Endothelial cell (in vitro differentiated cells): ENCODE measurements at regions not wholly inside any gene's neighbourhood (a gene's known extent, or its start where the extent isn't known, plus 50 kb on each side); places are given as distances from the start of the nearest gene placed in this dataset.

ENCODE experiments used
- DNase-seq: peaks from one replicate; pipeline ENCODE4 v3.0.0; 2021; ENCODE audit warnings: low spot score
- H3K27ac Mint-ChIP-seq: one replicate; pipeline ENCODE4 v1.8.0; 2021; ENCODE audit warnings: mixed read lengths, inconsistent platforms; ENCODE audit not compliant: unreplicated experiment
- H3K27me3 Mint-ChIP-seq: one replicate; pipeline ENCODE4 v1.8.0; 2021; ENCODE audit warnings: mild to moderate bottlenecking, moderate library complexity, mixed read lengths, inconsistent platforms; ENCODE audit not compliant: unreplicated experiment
- H3K36me3 Mint-ChIP-seq: one replicate; pipeline ENCODE4 v1.8.0; 2021; ENCODE audit warnings: mild to moderate bottlenecking, low read depth, mixed read lengths, inconsistent platforms; ENCODE audit not compliant: unreplicated experiment
- H3K4me1 Mint-ChIP-seq: one replicate; pipeline ENCODE4 v1.8.0; 2021; ENCODE audit warnings: mild to moderate bottlenecking, mixed read lengths, inconsistent platforms; ENCODE audit not compliant: unreplicated experiment
- H3K4me3 Mint-ChIP-seq: one replicate; pipeline ENCODE4 v1.8.0; 2021; ENCODE audit warnings: mild to moderate bottlenecking, mixed read lengths, inconsistent platforms; ENCODE audit not compliant: unreplicated experiment
- H3K9me3 Mint-ChIP-seq: one replicate; pipeline ENCODE4 v1.8.0; 2021; ENCODE audit warnings: mixed read lengths, inconsistent platforms; ENCODE audit not compliant: unreplicated experiment
- CTCF ChIP-seq: fragments of 200-600 bp; sonication (generic); IDR thresholded peaks from one replicate; pipeline ENCODE4 v1.5.0; 2021; ENCODE audit warnings: antibody characterized with exemption; ENCODE audit not compliant: unreplicated experiment

DNA sequence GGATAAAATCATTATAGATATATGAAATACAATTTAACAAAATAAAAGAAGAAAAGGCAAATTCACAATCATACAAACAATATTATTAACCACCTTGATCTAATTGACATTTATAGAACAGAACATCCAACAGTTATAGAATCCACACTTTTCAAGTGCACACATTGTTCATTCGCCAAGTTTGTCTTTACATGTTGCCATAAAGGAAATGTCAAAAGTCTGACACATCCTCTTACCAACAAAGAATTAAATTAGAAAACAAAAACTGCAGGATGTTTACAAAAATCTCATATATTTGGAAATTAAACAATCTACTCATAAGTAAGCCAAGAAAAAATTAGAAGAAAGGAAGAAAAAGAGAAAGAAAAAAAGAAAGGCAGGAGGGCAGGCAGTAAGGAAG, 909.2 kb upstream of the EPHA6 start:
- H3K9me3 Mint-ChIP-seq, result peaks cover 3% of the 10 kb centered on the region
- H3K4me3 Mint-ChIP-seq, result no peak overlapping the region
- DNase-seq, result no peak
- peaks cover under 1% of the 10 kb centered on the region for H3K27me3 Mint-ChIP-seq
- no peak for TF ChIP-seq CTCF
- no peak overlapping the region for H3K27ac Mint-ChIP-seq
- peaks cover 2% of the 10 kb centered on the region for H3K36me3 Mint-ChIP-seq
- peaks cover 3% of the 10 kb centered on the region for H3K4me1 Mint-ChIP-seq

GRCh38 chr3:95911767-95912166, 902.6 kb upstream of the EPHA6 start:
- Mint-ChIP-seq H3K27ac (no peak overlapping the region), H3K4me1 (no peaks in the 10 kb centered on the region), H3K27me3 (peaks cover 3% of the 10 kb centered on the region), H3K9me3 (peaks cover 6% of the 10 kb centered on the region), H3K4me3 (no peak overlapping the region), H3K36me3 (peaks cover 8% of the 10 kb centered on the region)
- no peak for TF ChIP-seq CTCF
- no peak for DNase-seq

DNA sequence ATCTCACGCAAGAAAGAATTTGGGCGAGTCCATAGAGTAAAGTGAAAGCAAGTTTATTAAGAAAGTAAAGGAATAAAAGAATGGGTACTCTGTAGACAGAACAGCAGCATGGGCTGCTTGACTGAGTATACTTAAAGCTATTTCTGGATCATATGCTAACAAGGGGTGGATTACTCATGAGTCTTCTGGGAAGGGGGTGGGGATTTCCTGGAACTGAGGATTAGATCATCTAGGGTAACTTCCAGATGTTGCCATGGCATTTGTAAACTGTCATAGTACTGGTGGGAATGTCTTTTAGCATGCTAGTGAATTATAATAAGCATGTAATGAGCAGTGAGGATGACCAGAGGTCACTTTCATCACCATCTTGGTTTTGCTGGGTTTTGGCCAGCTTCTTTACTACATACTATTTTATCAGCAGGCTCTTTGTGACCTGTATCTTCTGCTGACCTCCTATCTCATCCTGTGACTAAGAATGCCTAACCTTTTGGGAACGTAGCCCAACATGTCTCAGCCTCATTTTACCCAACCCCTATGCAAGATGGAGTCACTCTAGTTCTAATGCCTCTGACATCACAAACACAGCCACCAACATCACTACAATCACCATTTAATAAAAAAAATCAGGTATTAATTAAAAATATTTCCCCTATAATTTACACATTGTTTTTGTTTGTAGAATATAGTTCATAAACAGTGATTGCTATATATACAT, 890.7 kb upstream of the EPHA6 start:
- Mint-ChIP-seq H3K9me3 (no peaks in the 10 kb centered on the region), H3K36me3 (no peaks in the 10 kb centered on the region), H3K4me1 (no peaks in the 10 kb centered on the region), H3K27ac (no peak overlapping the region), H3K4me3 (no peak overlapping the region), H3K27me3 (no peaks in the 10 kb centered on the region)
- no peak for TF ChIP-seq CTCF
- DNase-seq, result no peak

GRCh38 chr3:95926904-95927501, 887.4 kb upstream of the EPHA6 start:
- H3K27me3 Mint-ChIP-seq, result no peaks in the 10 kb centered on the region
- no peak for DNase-seq
- no peaks in the 10 kb centered on the region for H3K36me3 Mint-ChIP-seq
- no peak overlapping the region for H3K4me3 Mint-ChIP-seq
- no peak for TF ChIP-seq CTCF
- no peaks in the 10 kb centered on the region for H3K9me3 Mint-ChIP-seq
- H3K27ac Mint-ChIP-seq, result no peak overlapping the region
- H3K4me1 Mint-ChIP-seq, result no peaks in the 10 kb centered on the region

- Mint-ChIP-seq H3K27me3 (peaks cover 3% of the 10 kb centered on the region), H3K36me3 (no peaks in the 10 kb centered on the region), H3K9me3 (no peaks in the 10 kb centered on the region), H3K4me1 (peaks cover 9% of the 10 kb centered on the region), H3K27ac (no peak overlapping the region), H3K4me3 (no peak overlapping the region)
- TF ChIP-seq CTCF, result no peak
- no peak for DNase-seq
These were observed 880.2 kb upstream of the EPHA6 start for GRCh38 chr3:95934181-95934580.
